Ovary (tissue), 7 donors: ENCODE measurements at regions not wholly inside any gene's neighbourhood (a gene's known extent, or its start where the extent isn't known, plus 50 kb on each side); places are given as distances from the start of the nearest gene placed in this dataset.
"Not testable (repeated sequence)": the region's sequence is repeated elsewhere in the genome, so short reads cannot be mapped to it uniquely, and the experiment has no call there.

ENCODE experiments used
- DNase-seq, 5 donors: peaks; one replicate each; pipeline ENCODE4 v3.0.0-alpha.2; 2019 to 2020
- H3K27ac ChIP-seq, 2 donors: fragments of 200-600 bp; one replicate each; pipeline versions ENCODE4 v1.5.1 to v1.8.0; 2019 to 2022
- H3K27me3 ChIP-seq: fragments of 200-600 bp; one replicate; pipeline ENCODE4 v1.8.0; 2022
- H3K36me3 ChIP-seq: fragments of 200-600 bp; sonication (generic); one replicate; pipeline ENCODE4 v1.5.1; 2019
- H3K4me1 ChIP-seq: one replicate; pipeline ENCODE4 v1.8.1; 2013; ENCODE audit warnings: mild to moderate bottlenecking, moderate library complexity; ENCODE audit not compliant: insufficient read depth
- H3K4me3 ChIP-seq: fragments of 200-600 bp; sonication (generic); one replicate; pipeline ENCODE4 v1.5.1; 2017
- H3K9me3 ChIP-seq, 2 donors: fragments of 200-600 bp in 1 of 2; sonication (generic) in 1 of 2; one replicate each; pipeline versions ENCODE4 v1.5.1 to v1.8.1; 2013 to 2019; ENCODE audit warnings: mild to moderate bottlenecking in 1 of 2, moderate library complexity in 1 of 2
- EP300 ChIP-seq: sonication (generic); formaldehyde crosslinking; IDR thresholded peaks from one replicate; pipeline ENCODE4 v1.6.1; 2017; ENCODE audit warnings: antibody characterized with exemption
- POLR2A ChIP-seq: fragments of 450-650 bp; IDR thresholded peaks from one replicate; pipeline ENCODE4 v1.6.1; 2017; ENCODE audit warnings: antibody characterized with exemption, mild to moderate bottlenecking, moderate library complexity
- WGBS, 3 donors: extraction: QIAGEN DNeasy Blood & Tissue Kit in 1 of 3; methylation state at CpG; one replicate each; pipeline versions ENCODE4 v1.1.5 to v1.1.7; 2013 to 2017; 5-methylcytosine and 5-hydroxymethylcytosine counted together
- intact Hi-C, 4 donors: fragments of 100-400 bp; cut with DNase I; formaldehyde crosslinking; loops; one replicate each; pipeline versions ENCODE4 v1.11.0 to v1.15.1; 2022 to 2023
- TF ChIP-seq, protein P1 (sequence below), 3 donors: fragments of 450-650 bp in 2 of 3; fragments of 200-600 bp in 1 of 3; IDR thresholded peaks; one replicate each; pipeline versions ENCODE4 v1.5.1 to v1.8.0; 2016 to 2022; ENCODE audit warnings: antibody characterized with exemption in 3 of 3, mild to moderate bottlenecking in 1 of 3
- donor health status: DM: no; HTN: no; CAD: no; lungs with moderate emphysema.
- donor health status: DM: no; HTN: no; CAD: no.
- donor health status: Bipolar disorder and iron deficiency.
- donor health status: DM: no; HTN: no; CAD: no.
- donor health status: DM: yes; HTN: yes; CAD: no.

DNA sequence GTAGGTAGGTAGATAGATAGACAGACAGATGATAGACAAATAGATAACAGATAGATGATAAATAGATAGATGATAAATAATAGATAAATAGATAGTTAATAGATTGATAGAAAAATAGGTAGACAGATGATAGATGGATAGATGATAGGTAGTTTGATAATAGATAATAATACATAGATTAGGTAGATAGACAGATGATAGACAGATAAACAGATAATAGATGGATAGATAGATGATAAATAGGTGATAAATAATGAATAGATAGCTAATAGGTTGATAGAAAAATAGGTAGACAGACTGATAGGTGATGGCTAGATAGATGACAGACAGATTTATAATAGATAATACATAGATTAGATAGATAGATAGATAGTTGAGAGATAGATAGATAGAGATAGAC, 350.5 kb upstream of the DPP6 start:
- H3K4me3 ChIP-seq, result no peak overlapping the region
- TF ChIP-seq POLR2A (no peak), EP300 (no peak)
- TF ChIP-seq, protein P1, sequence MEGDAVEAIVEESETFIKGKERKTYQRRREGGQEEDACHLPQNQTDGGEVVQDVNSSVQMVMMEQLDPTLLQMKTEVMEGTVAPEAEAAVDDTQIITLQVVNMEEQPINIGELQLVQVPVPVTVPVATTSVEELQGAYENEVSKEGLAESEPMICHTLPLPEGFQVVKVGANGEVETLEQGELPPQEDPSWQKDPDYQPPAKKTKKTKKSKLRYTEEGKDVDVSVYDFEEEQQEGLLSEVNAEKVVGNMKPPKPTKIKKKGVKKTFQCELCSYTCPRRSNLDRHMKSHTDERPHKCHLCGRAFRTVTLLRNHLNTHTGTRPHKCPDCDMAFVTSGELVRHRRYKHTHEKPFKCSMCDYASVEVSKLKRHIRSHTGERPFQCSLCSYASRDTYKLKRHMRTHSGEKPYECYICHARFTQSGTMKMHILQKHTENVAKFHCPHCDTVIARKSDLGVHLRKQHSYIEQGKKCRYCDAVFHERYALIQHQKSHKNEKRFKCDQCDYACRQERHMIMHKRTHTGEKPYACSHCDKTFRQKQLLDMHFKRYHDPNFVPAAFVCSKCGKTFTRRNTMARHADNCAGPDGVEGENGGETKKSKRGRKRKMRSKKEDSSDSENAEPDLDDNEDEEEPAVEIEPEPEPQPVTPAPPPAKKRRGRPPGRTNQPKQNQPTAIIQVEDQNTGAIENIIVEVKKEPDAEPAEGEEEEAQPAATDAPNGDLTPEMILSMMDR (IDR thresholded peaks at IDR 0.05), result no peak
- no peaks in the 10 kb centered on the region for H3K27me3 ChIP-seq
- no peak for DNase-seq
- no peak overlapping the region for H3K27ac ChIP-seq
- H3K4me1 ChIP-seq, result no peaks in the 10 kb centered on the region
- no peaks in the 10 kb centered on the region for H3K9me3 ChIP-seq
- no peaks in the 10 kb centered on the region for H3K36me3 ChIP-seq
- intact Hi-C loops, result no loop called here

DNA sequence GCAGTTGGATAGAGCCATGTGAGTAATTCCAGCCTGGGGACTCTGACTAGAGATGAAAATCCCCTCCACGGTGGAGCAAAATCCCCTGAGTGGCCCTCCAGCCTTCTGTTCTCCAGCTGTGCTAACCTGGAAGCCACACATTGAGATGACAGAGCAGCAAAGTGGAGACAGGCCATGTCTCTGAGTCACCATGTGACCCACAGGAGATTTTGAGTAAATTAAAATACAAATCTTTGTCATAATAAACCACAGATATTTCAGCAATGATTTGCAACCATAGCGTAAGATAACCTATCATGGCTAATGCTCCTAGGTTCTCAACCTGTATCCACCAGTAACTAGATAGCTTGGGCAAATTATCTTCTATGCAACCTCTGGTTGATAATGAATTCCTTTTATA, 328.3 kb upstream of the DPP6 start:
- H3K27ac ChIP-seq, DNase-seq, intact Hi-C loops, H3K27me3 ChIP-seq, H3K9me3 ChIP-seq, H3K4me3 ChIP-seq, H3K36me3 ChIP-seq, H3K4me1 ChIP-seq: not testable (repeated sequence)
- WGBS, 3 donors, result 73 to 76% (median 75%) methylated on average over 2 of the region's 2 CpGs

DNA sequence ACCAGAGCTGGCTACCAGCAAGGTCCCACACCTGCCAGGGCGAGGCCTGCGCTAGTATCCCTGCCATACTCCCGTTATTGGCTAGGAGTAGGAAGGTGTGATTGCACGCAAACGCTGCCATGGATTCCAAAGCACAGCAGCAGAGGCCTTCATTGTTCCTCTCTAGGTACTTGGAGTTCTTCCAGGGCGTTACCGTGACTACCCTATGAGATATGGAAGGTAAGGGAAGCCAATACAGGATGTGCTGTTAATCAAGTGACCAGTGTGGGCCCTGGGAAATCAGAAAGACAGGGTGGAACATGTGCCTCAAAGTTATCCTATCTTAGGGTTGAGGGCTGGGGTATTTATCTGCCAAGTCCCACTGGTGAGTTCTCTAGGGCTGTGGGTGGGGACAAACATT, 320.7 kb upstream of the DPP6 start:
- H3K27me3 ChIP-seq, H3K9me3 ChIP-seq, H3K4me3 ChIP-seq, DNase-seq, H3K27ac ChIP-seq, H3K36me3 ChIP-seq, intact Hi-C loops, H3K4me1 ChIP-seq: not testable (repeated sequence)
- WGBS, 3 donors, result 59 to 77% (median 64%) methylated on average over 5 to 7 of the region's 7 CpGs

DNA sequence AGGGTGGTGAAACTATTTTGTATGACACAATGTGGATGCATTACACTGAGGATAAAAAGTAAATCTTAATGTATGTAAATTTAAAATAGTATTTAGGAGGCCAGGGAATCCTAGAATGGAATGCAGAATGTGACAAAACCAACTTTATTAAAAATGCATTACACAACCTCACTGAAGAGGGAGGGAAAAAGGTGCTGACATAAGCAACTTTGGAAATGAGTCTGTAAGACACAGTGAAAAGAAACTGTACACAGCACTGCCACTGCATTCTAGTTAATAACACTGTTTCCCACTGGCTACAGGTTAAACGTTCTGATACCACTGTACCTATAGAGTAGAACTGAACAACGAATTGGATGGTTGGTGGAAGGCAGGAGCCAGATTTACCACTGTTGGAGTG, 308.8 kb upstream of the DPP6 start:
- H3K4me1 ChIP-seq, H3K4me3 ChIP-seq, H3K27ac ChIP-seq, intact Hi-C loops, H3K9me3 ChIP-seq, H3K36me3 ChIP-seq, H3K27me3 ChIP-seq, DNase-seq: not testable (repeated sequence)
- WGBS, 3 donors, result 61 to 73% (median 62%) methylated on average over 2 of the region's 2 CpGs

DNA sequence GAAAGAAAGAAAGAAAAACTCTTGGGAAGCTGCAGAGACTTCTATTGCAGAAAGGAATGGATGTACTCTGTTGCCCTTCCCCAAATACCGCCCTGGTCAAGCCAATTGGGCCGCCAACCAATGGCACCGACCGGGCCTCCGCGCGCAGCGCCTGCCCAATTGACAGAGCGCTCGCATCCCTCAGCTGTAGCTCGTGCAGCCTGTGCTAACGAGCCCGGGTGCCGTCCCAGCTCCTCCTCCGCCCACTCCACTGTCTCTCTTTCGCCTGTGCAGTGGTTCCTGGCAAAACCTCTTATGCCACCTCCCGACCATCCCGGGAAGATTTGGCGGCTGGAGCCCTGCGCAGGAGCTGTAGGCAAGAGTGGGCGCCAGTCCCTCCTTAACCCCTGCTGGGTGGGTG, 304.2 kb upstream of the DPP6 start:
- WGBS, 3 donors, result 1 to 3% (median 3%) methylated on average over 16 to 21 of the region's 21 CpGs
- H3K9me3 ChIP-seq, H3K36me3 ChIP-seq, DNase-seq, H3K4me1 ChIP-seq, intact Hi-C loops, H3K4me3 ChIP-seq, H3K27me3 ChIP-seq, H3K27ac ChIP-seq: not testable (repeated sequence)

DNA sequence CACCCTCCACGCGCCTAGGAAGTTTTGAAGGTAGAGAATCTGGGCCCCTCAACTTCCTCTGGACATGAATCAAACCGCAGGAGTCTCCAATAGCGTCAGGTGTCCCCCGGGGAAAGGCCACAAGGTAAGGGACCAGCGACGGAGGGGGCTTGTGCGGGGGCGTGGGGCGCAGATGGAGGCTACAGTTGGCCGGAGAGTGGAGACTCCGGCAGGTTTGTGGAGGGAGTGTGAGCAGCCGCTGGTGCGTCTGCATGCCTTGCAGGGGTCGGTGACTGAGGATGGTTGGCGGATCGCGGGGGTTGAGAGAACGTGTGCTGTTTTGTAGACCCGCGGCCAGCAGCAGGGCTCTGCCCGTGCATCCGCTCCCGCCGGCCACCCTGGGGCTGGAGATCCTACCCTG, 303.3 kb upstream of the DPP6 start:
- intact Hi-C loops, H3K36me3 ChIP-seq, H3K27me3 ChIP-seq, H3K9me3 ChIP-seq, H3K27ac ChIP-seq, H3K4me1 ChIP-seq, DNase-seq: not testable (repeated sequence)
- 0 to 2% (median 1%) methylated on average over 22 to 23 of the region's 25 CpGs for WGBS, 3 donors
- H3K4me3 ChIP-seq, result peak overlapping the region; percentile 39

DNA sequence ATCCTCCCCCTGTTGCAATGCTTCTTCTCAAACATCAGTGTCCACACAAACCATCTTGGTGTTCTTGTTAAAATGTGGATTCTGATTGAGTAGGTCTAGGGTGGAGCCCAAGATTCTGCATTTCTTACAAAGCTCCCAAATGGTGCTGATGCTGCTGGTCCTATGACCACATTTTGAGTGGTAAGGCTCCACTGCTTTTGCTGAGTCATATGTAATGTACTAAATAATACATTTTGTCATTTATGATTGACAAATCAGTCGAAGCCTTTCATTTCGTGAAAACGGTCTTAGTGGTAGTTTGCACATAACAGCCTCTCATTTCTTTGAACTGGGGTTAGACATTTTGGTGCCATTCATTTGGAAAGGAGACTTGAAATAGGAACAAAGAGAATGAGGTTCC, 286.3 kb upstream of the DPP6 start:
- H3K27ac ChIP-seq, H3K36me3 ChIP-seq, DNase-seq, H3K9me3 ChIP-seq, H3K4me1 ChIP-seq, H3K27me3 ChIP-seq, H3K4me3 ChIP-seq, intact Hi-C loops: not testable (repeated sequence)
- WGBS, 3 donors, result 88 to 93% (median 90%) methylated on average over 3 of the region's 3 CpGs

DNA sequence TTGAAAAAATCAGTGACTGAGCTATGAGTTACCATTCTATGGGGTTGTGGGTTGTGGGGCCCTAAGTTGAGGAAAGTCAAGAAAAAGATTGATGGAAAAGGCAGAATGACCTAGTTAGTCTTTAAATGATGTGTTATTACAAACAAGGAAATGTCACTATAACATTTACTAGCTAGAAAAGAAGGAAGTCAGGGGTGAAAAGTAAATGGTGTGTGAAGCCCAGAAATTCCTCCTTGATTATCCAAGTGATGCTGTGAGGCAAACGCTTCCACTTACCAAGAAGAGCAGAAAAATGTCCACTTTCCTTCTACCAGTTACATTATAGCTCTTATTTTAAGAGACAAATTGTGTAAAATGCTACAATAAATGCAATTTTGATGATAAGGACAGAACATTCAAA, 285.3 kb upstream of the DPP6 start:
- H3K27me3 ChIP-seq, H3K27ac ChIP-seq, H3K36me3 ChIP-seq, H3K4me3 ChIP-seq, DNase-seq, H3K4me1 ChIP-seq, H3K9me3 ChIP-seq, intact Hi-C loops: not testable (repeated sequence)
- WGBS, 3 donors, result 44 to 56% (median 50%) methylated on average over 1 of the region's 1 CpG
